SK-N-SH (cell line): ENCODE measurements at regions not wholly inside any gene's neighbourhood (a gene's known extent, or its start where the extent isn't known, plus 50 kb on each side); places are given as distances from the start of the nearest gene placed in this dataset.

Experiments
- CTCF ChIA-PET: fragments of 300-600, 350-600 bp; formaldehyde crosslinking; extraction: SDS; loops from one replicate; lab custom pipeline; 2021; lab: Yijun Ruan, JAX
- POLR2A ChIA-PET: fragments of 350-600 bp; sonication (Branson Sonifier 250); formaldehyde crosslinking; extraction: SDS; loops from one replicate; lab custom pipeline; 2020; ENCODE audit warnings: antibody characterized with exemption, inconsistent platforms; lab: Yijun Ruan, JAX
- DNase-seq: peaks from one replicate; pipeline ENCODE4 v3.0.0; 2012
- H2AFZ ChIP-seq: fragments of 200-600 bp; sonication (generic); 2 replicates; pipeline ENCODE4 v1.8.1; 2016; ENCODE audit warnings: antibody characterized with exemption, mild to moderate bottlenecking, low read depth
- H3F3A ChIP-seq: fragments of 200-600 bp; sonication (generic); replicated peaks from 2 replicates; pipeline ENCODE3; 2016; ENCODE audit warnings: antibody characterized with exemption, mild to moderate bottlenecking; ENCODE audit not compliant: insufficient read depth
- H3K27ac ChIP-seq, 2 experiments: fragments of 200-500 bp in 1 of 2; fragments of 200-600 bp in 1 of 2; sonication (Bioruptor generic) in 1 of 2; sonication (generic), shearing (Covaris generic) in 1 of 2; 2 replicates each; pipeline versions ENCODE4 v1.5.1 to v1.6.1; 2014 to 2016; ENCODE audit warnings: low read depth in 2 of 2, inconsistent platforms in 1 of 2, low read length in 1 of 2, mild to moderate bottlenecking in 1 of 2, mixed read lengths in 1 of 2
- H3K27me3 ChIP-seq: fragments of 200-600 bp; sonication (generic), shearing (Covaris generic); 2 replicates; pipeline ENCODE4 v1.6.1; 2016; ENCODE audit warnings: mixed run types; ENCODE audit not compliant: insufficient read depth
- H3K36me3 ChIP-seq, 2 experiments: fragments of 200-500 bp in 1 of 2; fragments of 200-600 bp in 1 of 2; sonication (Bioruptor generic) in 1 of 2; sonication (generic) in 1 of 2; replicated peaks in 1 of 2; 2 replicates each; pipeline versions ENCODE3 to v1.5.1; 2014 to 2016; ENCODE audit warnings: low read length in 1 of 2, mild to moderate bottlenecking in 1 of 2; ENCODE audit not compliant: insufficient read depth in 2 of 2, control insufficient read depth in 1 of 2
- H3K4me1 ChIP-seq, 2 experiments: fragments of 200-500 bp in 1 of 2; fragments of 200-600 bp in 1 of 2; sonication (Bioruptor generic) in 1 of 2; sonication (generic), shearing (Covaris generic) in 1 of 2; 2 replicates each; pipeline versions ENCODE4 v1.5.1 to v1.6.1; 2014 to 2016; ENCODE audit warnings: low read depth in 1 of 2, low read length in 1 of 2, mixed run types in 1 of 2; ENCODE audit not compliant: insufficient read depth in 2 of 2, control insufficient read depth in 1 of 2
- H3K4me2 ChIP-seq: fragments of 200-600 bp; sonication (generic), shearing (Covaris generic); 2 replicates; pipeline ENCODE4 v1.6.1; 2017; ENCODE audit warnings: mixed run types
- H3K4me3 ChIP-seq, 2 experiments: fragments of 200-500 bp in 1 of 2; fragments of 200-600 bp in 1 of 2; sonication (Bioruptor generic) in 1 of 2; sonication (generic), shearing (Covaris generic) in 1 of 2; 2 replicates each; pipeline versions ENCODE4 v1.5.1 to v1.8.1; 2014 to 2016; ENCODE audit warnings: low read depth in 2 of 2, inconsistent platforms in 1 of 2, low read length in 1 of 2, mild to moderate bottlenecking in 1 of 2, mixed read lengths in 1 of 2, moderate library complexity in 1 of 2
- H3K79me2 ChIP-seq: fragments of 200-600 bp; sonication (generic); 2 replicates; pipeline ENCODE4 v1.8.1; 2017; ENCODE audit warnings: mild to moderate bottlenecking; ENCODE audit not compliant: insufficient read depth
- H3K9ac ChIP-seq: fragments of 200-600 bp; sonication (generic); 2 replicates; pipeline ENCODE4 v1.6.1; 2017; ENCODE audit warnings: mixed run types
- H3K9me2 ChIP-seq: fragments of 200-600 bp; sonication (generic); 2 replicates; pipeline ENCODE4 v1.6.1; 2017; ENCODE audit warnings: mixed run types
- H3K9me3 ChIP-seq: fragments of 200-600 bp; sonication (generic); 2 replicates; pipeline ENCODE4 v1.6.1; 2017; ENCODE audit warnings: mixed run types, mild to moderate bottlenecking, moderate library complexity
- H4K20me1 ChIP-seq: fragments of 200-600 bp; sonication (generic); 2 replicates; pipeline ENCODE4 v1.6.1; 2017; ENCODE audit warnings: mild to moderate bottlenecking, mixed run types; ENCODE audit not compliant: insufficient read depth
- CTCF ChIP-seq: fragments of 200-600 bp; sonication (generic); IDR thresholded peaks from 2 replicates; pipeline ENCODE4 v1.6.1; 2017; ENCODE audit warnings: antibody characterized with exemption, mild to moderate bottlenecking, moderate library complexity
- ELF1 ChIP-seq: IDR thresholded peaks from 2 replicates; pipeline ENCODE4 v1.4.0; 2012
- EP300 ChIP-seq, 2 experiments: IDR thresholded peaks; 2 replicates each; pipeline versions ENCODE4 v1.4.0 to v1.6.1; 2012; ENCODE audit warnings: borderline replicate concordance in 1 of 2, low read depth in 1 of 2, low read length in 1 of 2
- FOSL2 ChIP-seq: IDR thresholded peaks from 2 replicates; pipeline ENCODE4 v1.4.0; 2012; ENCODE audit warnings: low read depth, mild to moderate bottlenecking, moderate library complexity, borderline replicate concordance
- FOXM1 ChIP-seq: IDR thresholded peaks from 2 replicates; pipeline ENCODE4 v1.4.0; 2012; ENCODE audit warnings: low read depth, mild to moderate bottlenecking
- GATA2 ChIP-seq: sonication (generic); formaldehyde crosslinking; IDR thresholded peaks from 2 replicates; pipeline ENCODE4 v1.5.0; 2020; ENCODE audit warnings: mild to moderate bottlenecking, missing genetic modification reagents
- MEF2A ChIP-seq: IDR thresholded peaks from 2 replicates; pipeline ENCODE4 v1.4.0; 2012; ENCODE audit warnings: low read depth, borderline replicate concordance
- RAD21 ChIP-seq: IDR thresholded peaks from 2 replicates; pipeline ENCODE4 v1.6.1; 2012; ENCODE audit warnings: mild to moderate bottlenecking, low read length
- RXRA ChIP-seq: IDR thresholded peaks from 2 replicates; pipeline ENCODE4 v1.4.0; 2012; ENCODE audit warnings: low read depth, mild to moderate bottlenecking, borderline replicate concordance
- SIN3A ChIP-seq: IDR thresholded peaks from 2 replicates; pipeline ENCODE4 v1.6.1; 2012; ENCODE audit warnings: low read depth, mild to moderate bottlenecking, low read length, moderate library complexity, borderline replicate concordance
- SMC3 ChIP-seq: IDR thresholded peaks from 2 replicates; pipeline ENCODE4 v1.6.1; 2012; ENCODE audit warnings: low read depth, low read length, improper control_type of control experiment
- TCF12 ChIP-seq: IDR thresholded peaks from 2 replicates; pipeline ENCODE4 v1.4.0; 2012
- YY1 ChIP-seq: IDR thresholded peaks from 2 replicates; pipeline ENCODE4 v1.4.0; 2012; ENCODE audit warnings: low read depth, mild to moderate bottlenecking
- WGBS: methylation state at CpG from one replicate; pipeline ENCODE4 v1.1.6; 2017; ENCODE audit warnings: low lambda C conversion rate; 5-methylcytosine and 5-hydroxymethylcytosine counted together
- TF ChIP-seq, protein P1 (sequence below): IDR thresholded peaks from 2 replicates; pipeline ENCODE4 v1.6.1; 2012; ENCODE audit warnings: mild to moderate bottlenecking, low read depth, low read length, moderate library complexity
- TF ChIP-seq, protein P2 (sequence below): IDR thresholded peaks from 2 replicates; pipeline ENCODE4; 2012

DNA sequence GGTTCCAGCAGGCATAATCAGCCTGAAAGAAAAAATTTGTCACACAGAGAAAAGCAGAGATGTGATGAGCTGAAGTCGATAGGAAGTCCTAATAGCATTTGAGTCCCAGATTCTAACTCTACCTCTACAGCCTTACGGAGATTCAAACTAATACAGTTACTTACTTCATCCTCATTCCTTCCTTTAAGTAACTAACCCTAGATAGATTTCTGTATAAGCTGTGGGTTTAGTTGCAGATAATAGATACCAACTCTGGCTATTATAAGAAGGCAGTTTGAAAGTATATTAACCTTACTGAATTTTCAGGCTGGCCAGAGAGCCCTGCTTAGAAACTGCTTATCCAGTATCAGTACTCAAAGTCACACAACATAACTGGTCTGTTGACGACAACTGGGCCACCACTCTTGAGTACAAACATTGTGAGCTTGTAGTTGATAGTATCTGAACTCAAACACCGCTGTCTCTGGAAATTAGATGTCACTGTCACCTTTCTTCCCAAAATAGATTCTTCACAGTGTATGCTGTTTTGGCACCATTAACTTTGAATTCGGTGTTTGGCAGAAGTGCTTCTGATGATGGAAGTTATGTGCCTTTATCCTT, 484.3 kb downstream of the DIPK2A start:
- Histone ChIP-seq H3K27me3 (no peaks in the 10 kb centered on the region), H3K9ac (no peak overlapping the region), H3F3A (no peaks in the 10 kb centered on the region), H3K9me2 (no peaks in the 10 kb centered on the region), H2AFZ (no peak overlapping the region), H3K9me3 (no peaks in the 10 kb centered on the region), H3K36me3 (no peaks in the 10 kb centered on the region), H4K20me1 (no peaks in the 10 kb centered on the region), H3K27ac (no peak overlapping the region), H3K4me2 (no peak overlapping the region), H3K4me3 (no peak overlapping the region), H3K79me2 (no peaks in the 10 kb centered on the region), H3K4me1 (no peaks in the 10 kb centered on the region)
- ChIA-PET POLR2A (no interaction called here), CTCF (no interaction called here)
- no peak for DNase-seq
- TF ChIP-seq MEF2A (no peak), FOXM1 (no peak), CTCF (no peak), EP300 (IDR thresholded peaks at IDR 0.05; ENCODE audit: borderline replicate concordance in 1 of 2, low read depth in 1 of 2, low read length in 1 of 2) (no peak), RXRA (no peak), RAD21 (no peak), ELF1 (no peak), FOSL2 (no peak), GATA2 (CRISPR knock-in tag) (no peak), SIN3A (no peak), YY1 (no peak), TCF12 (no peak), SMC3 (no peak)
- TF ChIP-seq, protein P1, sequence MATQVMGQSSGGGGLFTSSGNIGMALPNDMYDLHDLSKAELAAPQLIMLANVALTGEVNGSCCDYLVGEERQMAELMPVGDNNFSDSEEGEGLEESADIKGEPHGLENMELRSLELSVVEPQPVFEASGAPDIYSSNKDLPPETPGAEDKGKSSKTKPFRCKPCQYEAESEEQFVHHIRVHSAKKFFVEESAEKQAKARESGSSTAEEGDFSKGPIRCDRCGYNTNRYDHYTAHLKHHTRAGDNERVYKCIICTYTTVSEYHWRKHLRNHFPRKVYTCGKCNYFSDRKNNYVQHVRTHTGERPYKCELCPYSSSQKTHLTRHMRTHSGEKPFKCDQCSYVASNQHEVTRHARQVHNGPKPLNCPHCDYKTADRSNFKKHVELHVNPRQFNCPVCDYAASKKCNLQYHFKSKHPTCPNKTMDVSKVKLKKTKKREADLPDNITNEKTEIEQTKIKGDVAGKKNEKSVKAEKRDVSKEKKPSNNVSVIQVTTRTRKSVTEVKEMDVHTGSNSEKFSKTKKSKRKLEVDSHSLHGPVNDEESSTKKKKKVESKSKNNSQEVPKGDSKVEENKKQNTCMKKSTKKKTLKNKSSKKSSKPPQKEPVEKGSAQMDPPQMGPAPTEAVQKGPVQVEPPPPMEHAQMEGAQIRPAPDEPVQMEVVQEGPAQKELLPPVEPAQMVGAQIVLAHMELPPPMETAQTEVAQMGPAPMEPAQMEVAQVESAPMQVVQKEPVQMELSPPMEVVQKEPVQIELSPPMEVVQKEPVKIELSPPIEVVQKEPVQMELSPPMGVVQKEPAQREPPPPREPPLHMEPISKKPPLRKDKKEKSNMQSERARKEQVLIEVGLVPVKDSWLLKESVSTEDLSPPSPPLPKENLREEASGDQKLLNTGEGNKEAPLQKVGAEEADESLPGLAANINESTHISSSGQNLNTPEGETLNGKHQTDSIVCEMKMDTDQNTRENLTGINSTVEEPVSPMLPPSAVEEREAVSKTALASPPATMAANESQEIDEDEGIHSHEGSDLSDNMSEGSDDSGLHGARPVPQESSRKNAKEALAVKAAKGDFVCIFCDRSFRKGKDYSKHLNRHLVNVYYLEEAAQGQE: no peak
- TF ChIP-seq, protein P2, sequence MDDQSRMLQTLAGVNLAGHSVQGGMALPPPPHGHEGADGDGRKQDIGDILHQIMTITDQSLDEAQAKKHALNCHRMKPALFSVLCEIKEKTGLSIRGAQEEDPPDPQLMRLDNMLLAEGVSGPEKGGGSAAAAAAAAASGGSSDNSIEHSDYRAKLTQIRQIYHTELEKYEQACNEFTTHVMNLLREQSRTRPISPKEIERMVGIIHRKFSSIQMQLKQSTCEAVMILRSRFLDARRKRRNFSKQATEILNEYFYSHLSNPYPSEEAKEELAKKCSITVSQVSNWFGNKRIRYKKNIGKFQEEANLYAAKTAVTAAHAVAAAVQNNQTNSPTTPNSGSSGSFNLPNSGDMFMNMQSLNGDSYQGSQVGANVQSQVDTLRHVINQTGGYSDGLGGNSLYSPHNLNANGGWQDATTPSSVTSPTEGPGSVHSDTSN: no peak
- 3% methylated on average over 5 of the region's 5 CpGs for WGBS
